Astrocyte (in vitro differentiated cells and primary cell): ENCODE measurements at regions not wholly inside any gene's neighbourhood (a gene's known extent, or its start where the extent isn't known, plus 50 kb on each side); places are given as distances from the start of the nearest gene placed in this dataset.

ENCODE experiments used
- DNase-seq: peaks from one replicate; pipeline ENCODE4 v3.0.0-alpha.2; 2010; ENCODE audit warnings: low read depth
- FAIRE-seq: peaks from 2 replicates; lab custom pipeline; 2011; peaks lifted over from hg19 to GRCh38; lab: Jason Lieb, UNC
- H2AFZ ChIP-seq: 2 replicates; pipeline ENCODE4 v1.6.0; 2012; ENCODE audit warnings: low read depth, low read length, inconsistent platforms
- H3K27ac ChIP-seq: 2 replicates; pipeline ENCODE4 v1.5.1; 2011; ENCODE audit warnings: low read depth, low read length, inconsistent platforms
- H3K27me3 ChIP-seq: 2 replicates; pipeline ENCODE4 v1.6.0; 2011; ENCODE audit warnings: low read length, inconsistent platforms; ENCODE audit not compliant: insufficient read depth
- H3K36me3 ChIP-seq: 2 replicates; pipeline ENCODE4 v1.5.1; 2011; ENCODE audit warnings: low read length, inconsistent platforms; ENCODE audit not compliant: insufficient read depth
- H3K4me1 ChIP-seq: 2 replicates; pipeline ENCODE4 v1.5.1; 2011; ENCODE audit warnings: low read length, inconsistent platforms; ENCODE audit not compliant: insufficient read depth
- H3K4me2 ChIP-seq: 2 replicates; pipeline ENCODE4 v1.6.0; 2012; ENCODE audit warnings: low read length, inconsistent platforms
- H3K4me3 ChIP-seq: 2 replicates; pipeline ENCODE4 v1.5.1; 2011; ENCODE audit warnings: low read depth, mild to moderate bottlenecking, low read length, inconsistent platforms; ENCODE audit not compliant: insufficient read depth
- H3K79me2 ChIP-seq: 2 replicates; pipeline ENCODE4 v1.6.0; 2012; ENCODE audit warnings: mild to moderate bottlenecking, low read length, inconsistent platforms; ENCODE audit not compliant: insufficient read depth
- H3K9ac ChIP-seq: 2 replicates; pipeline ENCODE4 v1.6.0; 2012; ENCODE audit warnings: mild to moderate bottlenecking, low read length, inconsistent platforms
- H3K9me3 ChIP-seq: 2 replicates; pipeline ENCODE4 v1.5.1; 2012; ENCODE audit warnings: low read depth, mild to moderate bottlenecking, low read length, inconsistent platforms; ENCODE audit not compliant: insufficient read depth
- H4K20me1 ChIP-seq: 2 replicates; pipeline ENCODE4 v1.6.0; 2012; ENCODE audit warnings: low read length, inconsistent platforms; ENCODE audit not compliant: insufficient read depth
- H3K27ac Mint-ChIP-seq: one replicate; pipeline ENCODE4 v1.8.0; 2021; ENCODE audit warnings: mild to moderate bottlenecking, mixed read lengths; ENCODE audit not compliant: unreplicated experiment
- H3K27me3 Mint-ChIP-seq: one replicate; pipeline ENCODE4 v1.8.0; 2021; ENCODE audit warnings: low read depth, mixed read lengths; ENCODE audit not compliant: unreplicated experiment
- H3K36me3 Mint-ChIP-seq: one replicate; pipeline ENCODE4 v1.8.0; 2021; ENCODE audit warnings: low read depth, mixed read lengths; ENCODE audit not compliant: unreplicated experiment
- H3K4me1 Mint-ChIP-seq: one replicate; pipeline ENCODE4 v1.8.0; 2021; ENCODE audit warnings: low read depth, mixed read lengths; ENCODE audit not compliant: unreplicated experiment
- H3K4me3 Mint-ChIP-seq: one replicate; pipeline ENCODE4 v1.8.0; 2021; ENCODE audit warnings: mild to moderate bottlenecking, moderate library complexity, mixed read lengths; ENCODE audit not compliant: unreplicated experiment
- H3K9me3 Mint-ChIP-seq: one replicate; pipeline ENCODE4 v1.8.0; 2021; ENCODE audit warnings: mild to moderate bottlenecking, mixed read lengths; ENCODE audit not compliant: unreplicated experiment
- CTCF ChIP-seq: IDR thresholded peaks from 2 replicates; pipeline ENCODE4 v1.5.1; 2011; ENCODE audit warnings: low read depth, mild to moderate bottlenecking, inconsistent platforms, low read length, moderate library complexity; ENCODE audit not compliant: insufficient read depth
- EZH2 ChIP-seq: IDR thresholded peaks from 2 replicates; pipeline ENCODE4 v1.6.1; 2012; ENCODE audit warnings: mild to moderate bottlenecking, low read length, inconsistent platforms; ENCODE audit not compliant: insufficient read depth

DNA sequence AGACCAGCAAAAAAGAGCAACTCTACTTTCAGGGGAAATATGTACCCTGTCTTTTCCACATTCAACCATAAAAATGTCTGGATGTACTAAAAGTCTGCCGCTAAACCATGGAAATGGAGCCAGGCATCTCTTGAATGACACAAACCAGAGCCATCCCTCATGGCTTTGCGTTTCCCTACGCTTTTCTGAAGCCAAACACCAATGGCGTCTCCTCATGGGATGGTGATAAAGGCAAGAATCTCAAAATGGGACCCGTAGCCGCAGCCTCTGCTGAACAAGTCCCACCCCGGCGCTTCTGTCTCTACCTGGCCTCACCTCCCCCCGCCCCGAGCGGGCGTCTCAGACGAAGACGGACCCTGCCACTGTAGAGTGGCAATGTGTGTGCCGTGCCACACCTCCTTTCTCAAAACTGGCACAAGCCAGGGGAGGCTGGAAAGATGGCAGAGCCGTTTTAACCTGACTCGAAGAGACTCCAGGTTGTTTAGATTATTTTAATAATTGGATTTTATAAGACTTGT lies 80.3 kb upstream of the AFDN start:
- TF ChIP-seq CTCF (no peak), EZH2 (no peak)
- H3K4me2 ChIP-seq = no peak overlapping the region
- no peaks in the 10 kb centered on the region for H3K36me3 ChIP-seq
- no peaks in the 10 kb centered on the region for H4K20me1 ChIP-seq
- peaks cover 2% of the 10 kb centered on the region for H3K9me3 ChIP-seq
- H3K9ac ChIP-seq = no peak overlapping the region
- Mint-ChIP-seq H3K36me3 (no peaks in the 10 kb centered on the region), H3K4me1 (peaks cover 15% of the 10 kb centered on the region), H3K27ac (no peak overlapping the region), H3K4me3 (no peak overlapping the region), H3K9me3 (no peaks in the 10 kb centered on the region), H3K27me3 (peaks cover 11% of the 10 kb centered on the region)
- no peak overlapping the region for H3K4me3 ChIP-seq
- no peak for DNase-seq
- no peak for FAIRE-seq
- no peak overlapping the region for H3K27ac ChIP-seq
- no peak overlapping the region for H2AFZ ChIP-seq
- H3K79me2 ChIP-seq = no peaks in the 10 kb centered on the region
- no peaks in the 10 kb centered on the region for H3K4me1 ChIP-seq
- H3K27me3 ChIP-seq = no peaks in the 10 kb centered on the region

DNA sequence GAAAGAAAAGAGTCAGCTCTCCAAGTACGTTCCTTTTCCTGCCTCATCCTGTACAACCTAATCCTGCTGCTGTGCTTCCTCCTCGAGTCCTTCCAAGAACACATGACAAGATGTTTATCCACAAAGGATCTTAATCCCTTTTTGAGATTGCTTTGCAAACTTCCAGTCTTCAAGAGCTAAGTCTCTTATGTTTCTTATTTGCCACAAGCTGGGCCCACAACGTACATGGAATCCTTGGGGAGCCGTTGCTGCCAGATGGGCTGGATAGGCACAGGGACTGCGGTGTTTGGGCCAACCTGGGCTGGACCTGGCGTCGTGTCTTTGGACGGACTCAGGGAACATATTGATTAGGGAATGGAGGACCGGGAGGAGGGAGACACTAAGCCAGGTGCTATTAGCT lies 79.7 kb upstream of the AFDN start:
- Histone ChIP-seq H3K4me1 (no peaks in the 10 kb centered on the region), H3K4me2 (no peak overlapping the region), H4K20me1 (no peaks in the 10 kb centered on the region), H3K27ac (no peak overlapping the region), H3K79me2 (no peaks in the 10 kb centered on the region), H2AFZ (no peak overlapping the region), H3K27me3 (no peaks in the 10 kb centered on the region), H3K9ac (no peak overlapping the region), H3K4me3 (no peak overlapping the region), H3K9me3 (peaks cover 2% of the 10 kb centered on the region), H3K36me3 (no peaks in the 10 kb centered on the region)
- Mint-ChIP-seq H3K4me1 (peaks cover 15% of the 10 kb centered on the region), H3K36me3 (no peaks in the 10 kb centered on the region), H3K9me3 (no peaks in the 10 kb centered on the region), H3K4me3 (no peak overlapping the region), H3K27ac (no peak overlapping the region), H3K27me3 (peaks cover 12% of the 10 kb centered on the region)
- no peak for FAIRE-seq
- TF ChIP-seq CTCF (no peak), EZH2 (no peak)
- DNase-seq = no peak

DNA sequence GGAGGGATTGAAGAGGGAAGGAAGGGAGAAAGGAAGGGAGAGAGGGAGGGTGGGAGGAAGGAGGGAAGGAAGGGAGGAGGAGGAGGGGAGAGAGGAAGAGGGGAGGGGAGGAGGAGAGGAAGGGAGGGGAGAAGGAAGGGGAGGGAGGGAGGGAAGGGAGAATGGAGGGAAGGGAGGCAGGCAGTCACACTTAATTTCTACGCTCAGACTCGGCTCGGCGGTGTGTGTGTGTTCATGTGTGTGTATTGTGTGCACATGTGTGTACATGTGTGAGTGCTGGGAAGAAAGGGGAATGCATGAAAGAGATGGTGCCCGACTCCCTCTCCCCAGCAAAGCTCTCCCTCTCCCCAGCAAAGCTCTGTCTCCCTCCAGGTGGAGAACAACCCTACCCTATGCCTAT lies 79.1 kb upstream of the AFDN start:
- Mint-ChIP-seq H3K36me3 (no peaks in the 10 kb centered on the region), H3K4me3 (no peak overlapping the region), H3K27ac (no peak overlapping the region), H3K9me3 (peaks cover 3% of the 10 kb centered on the region), H3K27me3 (peaks cover 12% of the 10 kb centered on the region), H3K4me1 (peaks cover 14% of the 10 kb centered on the region)
- Histone ChIP-seq H3K27ac (no peak overlapping the region), H2AFZ (no peak overlapping the region), H3K9me3 (peaks cover 2% of the 10 kb centered on the region), H3K36me3 (no peaks in the 10 kb centered on the region), H3K4me2 (no peak overlapping the region), H3K4me3 (no peak overlapping the region), H3K79me2 (no peaks in the 10 kb centered on the region), H3K27me3 (no peaks in the 10 kb centered on the region), H4K20me1 (no peaks in the 10 kb centered on the region), H3K9ac (no peak overlapping the region), H3K4me1 (no peaks in the 10 kb centered on the region)
- no peak for FAIRE-seq
- DNase-seq = no peak
- TF ChIP-seq EZH2 (no peak), CTCF (no peak)
